WTC11 (cell line): ENCODE measurements at regions not wholly inside any gene's neighbourhood (a gene's known extent, or its start where the extent isn't known, plus 50 kb on each side); places are given as distances from the start of the nearest gene placed in this dataset.

Experiments used
- ATAC-seq: fragments of 200-7000 bp; cut with Tn5 transposase; 2 replicates; pipeline ENCODE4 v1.10.0; 2021; ENCODE audit warnings: mild to moderate bottlenecking, moderate library complexity
- CTCF ChIA-PET: fragments of 300-600 bp; sonication (Branson Sonifier 250); formaldehyde crosslinking; loops from one replicate; lab custom pipeline; 2021; ENCODE audit warnings: antibody characterized with exemption; lab: Charles Lee
- POLR2A ChIA-PET: fragments of 350-600 bp; sonication (Branson Sonifier 250); formaldehyde crosslinking; loops from one replicate; lab custom pipeline; 2021; ENCODE audit warnings: antibody characterized with exemption; lab: Charles Lee
- DNase-seq: peaks from one replicate; pipeline ENCODE4 v3.0.0; 2021; ENCODE audit warnings: low spot score
- H3K27ac Mint-ChIP-seq: 2 replicates; pipeline ENCODE4 v1.8.0; 2021; ENCODE audit warnings: mixed read lengths
- H3K27me3 Mint-ChIP-seq: 2 replicates; pipeline ENCODE4 v1.8.0; 2021; ENCODE audit warnings: low read depth, mild to moderate bottlenecking, moderate library complexity, mixed read lengths
- H3K36me3 Mint-ChIP-seq: 2 replicates; pipeline ENCODE4 v1.8.0; 2021; ENCODE audit warnings: mixed read lengths
- H3K4me1 Mint-ChIP-seq: 2 replicates; pipeline ENCODE4 v1.8.0; 2022; ENCODE audit warnings: mixed read lengths
- H3K4me3 Mint-ChIP-seq: 2 replicates; pipeline ENCODE4 v1.8.0; 2021; ENCODE audit warnings: mild to moderate bottlenecking, moderate library complexity, mixed read lengths
- H3K9me3 Mint-ChIP-seq: 2 replicates; pipeline ENCODE4 v1.8.0; 2021; ENCODE audit warnings: mixed read lengths
- ATF1 ChIP-seq: sonication (generic); formaldehyde crosslinking; IDR thresholded peaks from 2 replicates; pipeline ENCODE4 v1.8.1; 2023; ENCODE audit warnings: mild to moderate bottlenecking, moderate library complexity, missing genetic modification reagents
- GABPB1 ChIP-seq: sonication (generic); formaldehyde crosslinking; IDR thresholded peaks from 2 replicates; pipeline ENCODE4 v1.8.1; 2023; ENCODE audit warnings: mild to moderate bottlenecking, missing genetic modification reagents
- GTF2I ChIP-seq: fragments of 250-450 bp; sonication (Bioruptor Pico); conservative IDR thresholded peaks from 2 replicates; pipeline ENCODE4 v1.4.0; 2021; ENCODE audit warnings: mild to moderate bottlenecking
- JUN ChIP-seq: sonication (generic); formaldehyde crosslinking; IDR thresholded peaks from 2 replicates; pipeline ENCODE4 v1.8.0; 2023; ENCODE audit warnings: mild to moderate bottlenecking, missing genetic modification reagents
- NFE2L1 ChIP-seq: sonication (generic); formaldehyde crosslinking; IDR thresholded peaks from 2 replicates; pipeline ENCODE4 v1.8.1; 2023; ENCODE audit warnings: missing genetic modification reagents
- NFYB ChIP-seq: sonication (generic); formaldehyde crosslinking; conservative IDR thresholded peaks from 2 replicates; pipeline ENCODE4 v1.8.0; 2022; ENCODE audit warnings: low read depth, missing genetic modification reagents
- PRRX2 ChIP-seq: fragments of 250-450 bp; sonication (Bioruptor Pico); IDR thresholded peaks from 2 replicates; pipeline ENCODE4 v1.8.0; 2021; ENCODE audit warnings: mild to moderate bottlenecking
- TEAD1 ChIP-seq: sonication (generic); formaldehyde crosslinking; IDR thresholded peaks from 2 replicates; pipeline ENCODE4 v1.8.0; 2022; ENCODE audit warnings: mild to moderate bottlenecking, missing genetic modification reagents
- TEAD4 ChIP-seq: sonication (generic); formaldehyde crosslinking; IDR thresholded peaks from 2 replicates; pipeline ENCODE4 v1.8.0; 2022; ENCODE audit warnings: mild to moderate bottlenecking, missing genetic modification reagents
- ZNF396 ChIP-seq: fragments of 250-450 bp; sonication (Bioruptor Pico); IDR thresholded peaks from 2 replicates; pipeline ENCODE4 v1.8.0; 2021; ENCODE audit warnings: mild to moderate bottlenecking, moderate library complexity, borderline replicate concordance
- ZNF671 ChIP-seq: fragments of 250-450 bp; sonication (Bioruptor Pico); IDR thresholded peaks from 2 replicates; pipeline ENCODE4 v1.8.0; 2021; ENCODE audit warnings: mild to moderate bottlenecking
- TF ChIP-seq, protein P1 (sequence below): sonication (generic); formaldehyde crosslinking; IDR thresholded peaks from 2 replicates; pipeline ENCODE4 v1.8.1; 2022; ENCODE audit warnings: mild to moderate bottlenecking, moderate library complexity, missing genetic modification reagents
- TF ChIP-seq, protein P2 (sequence below): sonication (generic); formaldehyde crosslinking; IDR thresholded peaks from 2 replicates; pipeline ENCODE4 v1.8.1; 2023; ENCODE audit warnings: mild to moderate bottlenecking, missing genetic modification reagents, moderate library complexity
- TF ChIP-seq, protein P3 (sequence below): fragments of 250-450 bp; sonication (Bioruptor Pico); conservative IDR thresholded peaks from 2 replicates; pipeline ENCODE4 v1.9.0; 2021; ENCODE audit warnings: mild to moderate bottlenecking
- TF ChIP-seq, protein P4 (sequence below): sonication (generic); formaldehyde crosslinking; IDR thresholded peaks from 2 replicates; pipeline ENCODE4 v1.8.1; 2023; ENCODE audit warnings: mild to moderate bottlenecking, moderate library complexity, missing genetic modification reagents
- TF ChIP-seq, protein P5 (sequence below): sonication (generic); formaldehyde crosslinking; IDR thresholded peaks from 2 replicates; pipeline ENCODE4 v1.8.1; 2023; ENCODE audit warnings: mild to moderate bottlenecking, missing genetic modification reagents, moderate library complexity
- TF ChIP-seq, protein P6 (sequence below): sonication (generic); formaldehyde crosslinking; IDR thresholded peaks from 2 replicates; pipeline ENCODE4 v1.8.1; 2023; ENCODE audit warnings: mild to moderate bottlenecking, missing genetic modification reagents, borderline replicate concordance

DNA sequence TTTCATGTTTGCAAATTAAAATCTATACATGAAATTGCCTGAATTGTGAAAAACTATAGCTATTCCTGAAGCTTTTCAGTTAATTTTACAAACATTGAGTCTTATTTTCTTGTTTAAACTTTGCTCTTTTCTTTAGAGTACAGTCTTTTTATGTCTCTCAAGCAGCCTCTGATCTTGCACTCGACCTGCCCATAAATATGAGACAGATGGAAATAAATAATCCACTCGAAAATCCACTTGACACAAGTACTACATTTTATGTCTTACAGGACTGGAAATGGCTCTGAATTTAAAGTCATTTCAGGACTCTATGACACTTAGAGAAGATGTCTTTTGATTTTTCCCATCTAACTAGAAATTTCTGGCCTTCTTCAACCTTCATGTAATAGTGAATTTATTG lies 283.8 kb downstream of the USP25 start:
- no peak for ATAC-seq
- H3K27ac Mint-ChIP-seq: no peak overlapping the region
- H3K4me3 Mint-ChIP-seq: no peak overlapping the region
- H3K27me3 Mint-ChIP-seq: no peaks in the 10 kb centered on the region
- no peak for TF ChIP-seq PRRX2 (CRISPR knock-in tag)
- no peaks in the 10 kb centered on the region for H3K4me1 Mint-ChIP-seq
- CTCF ChIA-PET: no interaction called here
- H3K36me3 Mint-ChIP-seq: no peaks in the 10 kb centered on the region
- peaks cover 10% of the 10 kb centered on the region; the same call in 1 of the 2 replicates for H3K9me3 Mint-ChIP-seq
- DNase-seq: no peak
- POLR2A ChIA-PET: no interaction called here

DNA sequence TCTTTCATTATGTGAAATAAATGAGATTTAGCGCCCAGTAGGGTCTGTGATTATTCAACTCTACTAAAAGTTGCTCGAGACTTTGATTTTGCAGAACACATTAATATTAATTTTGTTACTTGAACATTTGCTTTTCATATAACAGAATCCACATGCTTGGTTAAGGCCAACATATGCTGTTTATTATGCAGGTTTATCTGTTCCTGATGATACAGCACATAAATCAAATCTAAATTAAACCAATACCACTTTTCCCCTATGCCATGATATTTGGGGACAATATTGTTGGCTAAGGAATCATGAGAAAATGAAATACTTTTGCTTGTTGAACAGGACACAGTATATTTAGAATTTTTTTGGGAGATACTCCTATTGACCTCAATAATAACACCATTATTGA lies 291.1 kb downstream of the USP25 start:
- H3K4me3 Mint-ChIP-seq: no peak overlapping the region
- ATAC-seq (no peak), DNase-seq (no peak)
- ChIA-PET CTCF (interaction anchor here (1.3 kb wide), 1 partner anchor 17 kb away, joined by 3 read pairs; no protein-coding TSS in a partner anchor), POLR2A (no interaction called here)
- TF ChIP-seq ZNF671 (CRISPR knock-in tag) (no peak), NFYB (CRISPR knock-in tag) (no peak), ATF1 (no peak), TEAD1 (no peak), NFE2L1 (CRISPR knock-in tag) (no peak), ZNF396 (no peak), GABPB1 (CRISPR knock-in tag) (no peak), TEAD4 (CRISPR knock-in tag) (no peak), GTF2I (CRISPR knock-in tag) (no peak), JUN (CRISPR knock-in tag) (no peak)
- TF ChIP-seq, protein P1, sequence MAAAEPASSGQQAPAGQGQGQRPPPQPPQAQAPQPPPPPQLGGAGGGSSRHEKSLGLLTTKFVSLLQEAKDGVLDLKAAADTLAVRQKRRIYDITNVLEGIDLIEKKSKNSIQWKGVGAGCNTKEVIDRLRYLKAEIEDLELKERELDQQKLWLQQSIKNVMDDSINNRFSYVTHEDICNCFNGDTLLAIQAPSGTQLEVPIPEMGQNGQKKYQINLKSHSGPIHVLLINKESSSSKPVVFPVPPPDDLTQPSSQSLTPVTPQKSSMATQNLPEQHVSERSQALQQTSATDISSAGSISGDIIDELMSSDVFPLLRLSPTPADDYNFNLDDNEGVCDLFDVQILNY (CRISPR knock-in tag): no peak
- TF ChIP-seq, protein P2, sequence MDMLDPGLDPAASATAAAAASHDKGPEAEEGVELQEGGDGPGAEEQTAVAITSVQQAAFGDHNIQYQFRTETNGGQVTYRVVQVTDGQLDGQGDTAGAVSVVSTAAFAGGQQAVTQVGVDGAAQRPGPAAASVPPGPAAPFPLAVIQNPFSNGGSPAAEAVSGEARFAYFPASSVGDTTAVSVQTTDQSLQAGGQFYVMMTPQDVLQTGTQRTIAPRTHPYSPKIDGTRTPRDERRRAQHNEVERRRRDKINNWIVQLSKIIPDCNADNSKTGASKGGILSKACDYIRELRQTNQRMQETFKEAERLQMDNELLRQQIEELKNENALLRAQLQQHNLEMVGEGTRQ: no peak
- TF ChIP-seq, protein P3, sequence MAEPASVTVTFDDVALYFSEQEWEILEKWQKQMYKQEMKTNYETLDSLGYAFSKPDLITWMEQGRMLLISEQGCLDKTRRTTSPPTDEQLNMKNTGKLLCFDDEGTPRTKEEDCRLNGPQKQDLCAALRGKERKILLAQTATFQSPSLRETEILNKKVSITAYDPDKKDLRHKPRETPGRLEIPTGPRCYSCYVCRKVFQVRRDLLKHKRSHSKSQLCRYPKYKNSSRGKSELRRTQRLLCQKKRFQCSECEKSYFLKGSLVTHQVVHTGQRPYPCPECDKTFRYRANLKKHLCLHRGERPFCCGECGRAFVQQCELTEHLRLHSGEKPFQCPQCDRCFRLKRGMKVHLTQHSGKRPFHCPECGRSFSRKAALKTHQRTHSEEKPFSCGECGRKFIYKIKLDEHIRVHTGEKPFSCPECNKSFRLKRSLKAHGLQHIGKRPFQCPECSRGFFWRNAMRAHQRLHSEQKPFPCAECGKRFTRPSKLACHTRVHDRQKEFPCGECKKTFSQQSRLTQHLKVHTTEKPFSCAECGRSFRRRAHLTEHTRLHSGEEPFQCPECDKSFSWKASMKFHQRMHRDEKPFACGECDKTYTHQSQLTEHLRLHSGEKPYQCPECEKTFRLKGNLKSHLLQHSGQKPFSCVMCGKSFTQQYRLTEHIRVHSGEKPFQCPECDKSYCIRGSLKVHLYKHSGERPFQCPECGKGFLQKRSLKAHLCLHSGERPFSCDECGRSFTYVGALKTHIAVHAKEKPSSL (CRISPR knock-in tag): no peak
- TF ChIP-seq, protein P4, sequence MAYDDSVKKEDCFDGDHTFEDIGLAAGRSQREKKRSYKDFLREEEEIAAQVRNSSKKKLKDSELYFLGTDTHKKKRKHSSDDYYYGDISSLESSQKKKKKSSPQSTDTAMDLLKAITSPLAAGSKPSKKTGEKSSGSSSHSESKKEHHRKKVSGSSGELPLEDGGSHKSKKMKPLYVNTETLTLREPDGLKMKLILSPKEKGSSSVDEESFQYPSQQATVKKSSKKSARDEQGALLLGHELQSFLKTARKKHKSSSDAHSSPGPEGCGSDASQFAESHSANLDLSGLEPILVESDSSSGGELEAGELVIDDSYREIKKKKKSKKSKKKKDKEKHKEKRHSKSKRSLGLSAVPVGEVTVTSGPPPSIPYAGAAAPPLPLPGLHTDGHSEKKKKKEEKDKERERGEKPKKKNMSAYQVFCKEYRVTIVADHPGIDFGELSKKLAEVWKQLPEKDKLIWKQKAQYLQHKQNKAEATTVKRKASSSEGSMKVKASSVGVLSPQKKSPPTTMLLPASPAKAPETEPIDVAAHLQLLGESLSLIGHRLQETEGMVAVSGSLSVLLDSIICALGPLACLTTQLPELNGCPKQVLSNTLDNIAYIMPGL (CRISPR knock-in tag): no peak
- TF ChIP-seq, protein P5, sequence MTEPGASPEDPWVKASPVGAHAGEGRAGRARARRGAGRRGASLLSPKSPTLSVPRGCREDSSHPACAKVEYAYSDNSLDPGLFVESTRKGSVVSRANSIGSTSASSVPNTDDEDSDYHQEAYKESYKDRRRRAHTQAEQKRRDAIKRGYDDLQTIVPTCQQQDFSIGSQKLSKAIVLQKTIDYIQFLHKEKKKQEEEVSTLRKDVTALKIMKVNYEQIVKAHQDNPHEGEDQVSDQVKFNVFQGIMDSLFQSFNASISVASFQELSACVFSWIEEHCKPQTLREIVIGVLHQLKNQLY: no peak
- TF ChIP-seq, protein P6, sequence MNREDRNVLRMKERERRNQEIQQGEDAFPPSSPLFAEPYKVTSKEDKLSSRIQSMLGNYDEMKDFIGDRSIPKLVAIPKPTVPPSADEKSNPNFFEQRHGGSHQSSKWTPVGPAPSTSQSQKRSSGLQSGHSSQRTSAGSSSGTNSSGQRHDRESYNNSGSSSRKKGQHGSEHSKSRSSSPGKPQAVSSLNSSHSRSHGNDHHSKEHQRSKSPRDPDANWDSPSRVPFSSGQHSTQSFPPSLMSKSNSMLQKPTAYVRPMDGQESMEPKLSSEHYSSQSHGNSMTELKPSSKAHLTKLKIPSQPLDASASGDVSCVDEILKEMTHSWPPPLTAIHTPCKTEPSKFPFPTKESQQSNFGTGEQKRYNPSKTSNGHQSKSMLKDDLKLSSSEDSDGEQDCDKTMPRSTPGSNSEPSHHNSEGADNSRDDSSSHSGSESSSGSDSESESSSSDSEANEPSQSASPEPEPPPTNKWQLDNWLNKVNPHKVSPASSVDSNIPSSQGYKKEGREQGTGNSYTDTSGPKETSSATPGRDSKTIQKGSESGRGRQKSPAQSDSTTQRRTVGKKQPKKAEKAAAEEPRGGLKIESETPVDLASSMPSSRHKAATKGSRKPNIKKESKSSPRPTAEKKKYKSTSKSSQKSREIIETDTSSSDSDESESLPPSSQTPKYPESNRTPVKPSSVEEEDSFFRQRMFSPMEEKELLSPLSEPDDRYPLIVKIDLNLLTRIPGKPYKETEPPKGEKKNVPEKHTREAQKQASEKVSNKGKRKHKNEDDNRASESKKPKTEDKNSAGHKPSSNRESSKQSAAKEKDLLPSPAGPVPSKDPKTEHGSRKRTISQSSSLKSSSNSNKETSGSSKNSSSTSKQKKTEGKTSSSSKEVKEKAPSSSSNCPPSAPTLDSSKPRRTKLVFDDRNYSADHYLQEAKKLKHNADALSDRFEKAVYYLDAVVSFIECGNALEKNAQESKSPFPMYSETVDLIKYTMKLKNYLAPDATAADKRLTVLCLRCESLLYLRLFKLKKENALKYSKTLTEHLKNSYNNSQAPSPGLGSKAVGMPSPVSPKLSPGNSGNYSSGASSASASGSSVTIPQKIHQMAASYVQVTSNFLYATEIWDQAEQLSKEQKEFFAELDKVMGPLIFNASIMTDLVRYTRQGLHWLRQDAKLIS (CRISPR knock-in tag): no peak
- H3K27ac Mint-ChIP-seq: no peak overlapping the region
- H3K36me3 Mint-ChIP-seq: no peaks in the 10 kb centered on the region
- no peaks in the 10 kb centered on the region for H3K9me3 Mint-ChIP-seq
- no peaks in the 10 kb centered on the region for H3K27me3 Mint-ChIP-seq
- peaks cover 2% of the 10 kb centered on the region; the same call in 1 of the 2 replicates for H3K4me1 Mint-ChIP-seq
